ENCODE measurements at regions not wholly inside any gene's neighbourhood (a gene's known extent, or its start where the extent isn't known, plus 50 kb on each side); places are given as distances from the start of the nearest gene placed in this dataset.

DNA sequence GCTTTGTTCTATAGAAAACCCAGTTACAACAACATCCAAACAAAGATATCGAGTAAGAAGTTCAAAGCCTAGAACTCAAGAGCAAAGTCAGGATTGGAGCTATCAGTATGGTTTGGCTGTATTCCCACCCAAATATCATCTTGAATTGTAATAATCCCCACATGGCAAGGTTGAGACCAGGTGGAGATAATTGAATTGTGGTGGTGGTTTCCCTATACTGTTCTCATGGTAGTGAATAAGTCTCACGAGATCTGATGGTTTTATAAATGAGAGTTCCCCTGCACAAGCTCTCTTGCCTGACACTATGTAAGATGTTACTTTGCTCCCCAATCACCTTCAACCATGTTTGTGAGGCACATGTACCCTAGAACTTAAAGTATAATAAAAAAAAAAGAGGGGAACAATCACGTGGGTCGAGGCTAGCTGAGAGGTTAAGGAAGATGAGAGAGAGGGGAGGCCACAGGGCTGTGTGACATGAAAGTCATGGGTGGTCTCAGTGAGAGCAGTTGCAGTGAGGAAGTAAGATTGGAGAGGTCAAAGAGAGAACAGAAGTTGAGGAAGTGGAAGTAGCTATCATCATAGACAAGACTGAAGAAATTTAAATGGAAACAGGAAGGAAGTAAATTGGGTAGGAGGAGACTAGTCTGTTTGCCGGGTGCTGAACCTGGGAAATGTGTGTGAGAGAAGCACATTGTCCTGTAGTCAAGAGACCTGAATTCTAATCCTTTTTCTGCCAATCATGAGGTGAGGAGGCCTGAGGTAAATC is 80.1 kb upstream of the CD44 start:
- TF ChIP-seq CTCF (IDR thresholded peaks at IDR 0.05 in 2 of 3, conservative IDR thresholded peaks at IDR 0.05 in 1 of 3; ENCODE audit: borderline replicate concordance in 1 of 3, insufficient read depth in 1 of 3, low read depth in 2 of 3, low read length in 2 of 3) (no peak), SP1 (IDR thresholded peaks at IDR 0.05; ENCODE audit: low read depth) (no peak), EGR1 (IDR thresholded peaks at IDR 0.05; ENCODE audit: low read depth) (no peak), POLR2A (IDR thresholded peaks at IDR 0.05; ENCODE audit: borderline replicate concordance, extremely low read depth, insufficient read depth, insufficient read length) (no peak), EZH2 (IDR thresholded peaks at IDR 0.05) (no peak)
- TF ChIP-seq, protein P1, sequence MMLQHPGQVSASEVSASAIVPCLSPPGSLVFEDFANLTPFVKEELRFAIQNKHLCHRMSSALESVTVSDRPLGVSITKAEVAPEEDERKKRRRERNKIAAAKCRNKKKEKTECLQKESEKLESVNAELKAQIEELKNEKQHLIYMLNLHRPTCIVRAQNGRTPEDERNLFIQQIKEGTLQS (IDR thresholded peaks at IDR 0.05): no peak
- TF ChIP-seq, protein P2, sequence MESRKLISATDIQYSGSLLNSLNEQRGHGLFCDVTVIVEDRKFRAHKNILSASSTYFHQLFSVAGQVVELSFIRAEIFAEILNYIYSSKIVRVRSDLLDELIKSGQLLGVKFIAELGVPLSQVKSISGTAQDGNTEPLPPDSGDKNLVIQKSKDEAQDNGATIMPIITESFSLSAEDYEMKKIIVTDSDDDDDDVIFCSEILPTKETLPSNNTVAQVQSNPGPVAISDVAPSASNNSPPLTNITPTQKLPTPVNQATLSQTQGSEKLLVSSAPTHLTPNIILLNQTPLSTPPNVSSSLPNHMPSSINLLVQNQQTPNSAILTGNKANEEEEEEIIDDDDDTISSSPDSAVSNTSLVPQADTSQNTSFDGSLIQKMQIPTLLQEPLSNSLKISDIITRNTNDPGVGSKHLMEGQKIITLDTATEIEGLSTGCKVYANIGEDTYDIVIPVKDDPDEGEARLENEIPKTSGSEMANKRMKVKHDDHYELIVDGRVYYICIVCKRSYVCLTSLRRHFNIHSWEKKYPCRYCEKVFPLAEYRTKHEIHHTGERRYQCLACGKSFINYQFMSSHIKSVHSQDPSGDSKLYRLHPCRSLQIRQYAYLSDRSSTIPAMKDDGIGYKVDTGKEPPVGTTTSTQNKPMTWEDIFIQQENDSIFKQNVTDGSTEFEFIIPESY (IDR thresholded peaks at IDR 0.05; ENCODE audit: extremely low read depth, insufficient replicate concordance, low read length): no peak
- TF ChIP-seq, protein P3, sequence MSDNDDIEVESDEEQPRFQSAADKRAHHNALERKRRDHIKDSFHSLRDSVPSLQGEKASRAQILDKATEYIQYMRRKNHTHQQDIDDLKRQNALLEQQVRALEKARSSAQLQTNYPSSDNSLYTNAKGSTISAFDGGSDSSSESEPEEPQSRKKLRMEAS (IDR thresholded peaks at IDR 0.05): no peak

All from HCT116 (cell line).